MM.1S (cell line): ENCODE measurements at regions not wholly inside any gene's neighbourhood (a gene's known extent, or its start where the extent isn't known, plus 50 kb on each side); places are given as distances from the start of the nearest gene placed in this dataset.

Source experiments
- EZH2 ChIP-seq: fragments of 300-600 bp; sonication (generic); optimal IDR thresholded peaks from 2 replicates; pipeline ENCODE3; 2017; ENCODE audit warnings: low read depth, mild to moderate bottlenecking, antibody characterized with exemption, low read length, mixed read lengths
- EZH2phosphoT487 ChIP-seq: fragments of 300-600 bp; sonication (generic); IDR thresholded peaks from 2 replicates; pipeline ENCODE4 v1.6.1; 2018; ENCODE audit warnings: antibody characterized with exemption, low read length
- TF ChIP-seq, protein P1 (sequence below): fragments of 300-600 bp; sonication (generic); IDR thresholded peaks from 2 replicates; pipeline ENCODE4 v1.5.1; 2016; ENCODE audit warnings: antibody characterized with exemption, low read length, mixed read lengths

DNA sequence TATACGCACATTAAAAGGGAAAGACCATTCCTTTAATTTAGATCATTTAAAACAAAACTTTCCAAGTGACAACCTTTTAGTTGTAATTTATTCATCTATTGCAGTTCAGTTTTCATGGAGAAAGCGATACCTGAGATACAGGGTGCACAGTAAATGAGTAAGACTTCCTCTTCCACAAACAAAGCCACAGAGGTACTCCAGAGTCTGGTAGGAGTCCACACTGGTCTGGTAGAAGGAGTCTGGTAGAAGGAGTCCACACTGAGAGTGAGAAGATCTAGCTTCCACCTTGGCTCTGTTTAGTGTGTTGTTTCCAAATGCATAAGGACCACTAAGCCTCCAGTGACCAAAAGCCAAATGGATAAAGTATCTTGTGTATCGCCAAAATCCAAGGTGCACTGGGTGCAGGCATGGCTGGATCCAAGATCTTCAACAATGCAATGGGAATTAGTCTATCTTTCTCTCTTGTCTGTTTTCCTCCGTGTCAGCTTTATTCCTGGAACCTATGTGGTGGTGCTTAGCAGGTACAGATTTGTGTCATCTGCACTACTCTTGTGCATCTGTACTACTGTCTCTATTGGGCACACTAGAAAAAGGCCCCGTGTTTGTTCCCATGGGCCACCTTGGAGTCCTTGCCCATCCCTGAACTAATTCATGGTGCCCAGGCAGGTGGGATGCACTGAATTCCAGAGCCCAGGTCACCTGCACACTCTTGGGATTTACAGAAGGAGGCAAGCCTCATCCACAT, 331.1 kb downstream of the BCL11B start:
- TF ChIP-seq, protein P1, sequence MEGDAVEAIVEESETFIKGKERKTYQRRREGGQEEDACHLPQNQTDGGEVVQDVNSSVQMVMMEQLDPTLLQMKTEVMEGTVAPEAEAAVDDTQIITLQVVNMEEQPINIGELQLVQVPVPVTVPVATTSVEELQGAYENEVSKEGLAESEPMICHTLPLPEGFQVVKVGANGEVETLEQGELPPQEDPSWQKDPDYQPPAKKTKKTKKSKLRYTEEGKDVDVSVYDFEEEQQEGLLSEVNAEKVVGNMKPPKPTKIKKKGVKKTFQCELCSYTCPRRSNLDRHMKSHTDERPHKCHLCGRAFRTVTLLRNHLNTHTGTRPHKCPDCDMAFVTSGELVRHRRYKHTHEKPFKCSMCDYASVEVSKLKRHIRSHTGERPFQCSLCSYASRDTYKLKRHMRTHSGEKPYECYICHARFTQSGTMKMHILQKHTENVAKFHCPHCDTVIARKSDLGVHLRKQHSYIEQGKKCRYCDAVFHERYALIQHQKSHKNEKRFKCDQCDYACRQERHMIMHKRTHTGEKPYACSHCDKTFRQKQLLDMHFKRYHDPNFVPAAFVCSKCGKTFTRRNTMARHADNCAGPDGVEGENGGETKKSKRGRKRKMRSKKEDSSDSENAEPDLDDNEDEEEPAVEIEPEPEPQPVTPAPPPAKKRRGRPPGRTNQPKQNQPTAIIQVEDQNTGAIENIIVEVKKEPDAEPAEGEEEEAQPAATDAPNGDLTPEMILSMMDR, result no peak
- no peak for TF ChIP-seq EZH2
- no peak for TF ChIP-seq EZH2phosphoT487
